H1 (cell line): ENCODE measurements at regions not wholly inside any gene's neighbourhood (a gene's known extent, or its start where the extent isn't known, plus 50 kb on each side); places are given as distances from the start of the nearest gene placed in this dataset.

Source experiments
- CTCF ChIA-PET: fragments of 300-600 bp; sonication (Branson Sonifier 250); formaldehyde crosslinking; loops from one replicate; lab custom pipeline; 2021; ENCODE audit not compliant: partially characterized antibody; lab: Charles Lee
- POLR2A ChIA-PET: fragments of 300-600 bp; sonication (Branson Sonifier 250); formaldehyde crosslinking; loops from one replicate; lab custom pipeline; 2021; ENCODE audit warnings: inconsistent platforms; ENCODE audit not compliant: partially characterized antibody; lab: Charles Lee
- DNase-seq, 2 experiments: peaks; one replicate each; pipeline versions ENCODE4 v3.0.0 to v3.0.0-alpha.2; 2010 to 2022; ENCODE audit warnings: low spot score in 2 of 2, low read depth in 1 of 2, mixed read lengths in 1 of 2
- FAIRE-seq: peaks from 2 replicates; lab custom pipeline; 2011; peaks lifted over from hg19 to GRCh38; lab: Jason Lieb, UNC
- H2AFZ ChIP-seq: 2 replicates; pipeline ENCODE4 v1.8.1; 2012; ENCODE audit warnings: low read length, inconsistent platforms
- H2AK5ac ChIP-seq: 2 replicates; pipeline ENCODE4 v1.6.1; 2013; ENCODE audit warnings: low read depth, low read length
- H2BK120ac ChIP-seq: replicated peaks from 2 replicates; pipeline ENCODE3; 2013; ENCODE audit warnings: low read depth, low read length, inconsistent platforms
- H2BK12ac ChIP-seq: 2 replicates; pipeline ENCODE4 v1.6.1; 2013; ENCODE audit warnings: low read depth, low read length
- H2BK15ac ChIP-seq: 2 replicates; pipeline ENCODE4 v1.6.1; 2013; ENCODE audit warnings: low read length
- H2BK20ac ChIP-seq: 2 replicates; pipeline ENCODE4 v1.6.1; 2013; ENCODE audit warnings: low read length
- H2BK5ac ChIP-seq: 2 replicates; pipeline ENCODE4 v1.6.1; 2013; ENCODE audit warnings: low read depth, low read length
- H3K14ac ChIP-seq: 2 replicates; pipeline ENCODE4 v1.6.1; 2013; ENCODE audit warnings: inconsistent platforms; ENCODE audit not compliant: insufficient read length
- H3K18ac ChIP-seq: 2 replicates; pipeline ENCODE4 v1.6.1; 2013; ENCODE audit warnings: low read length; ENCODE audit errors: extremely low read depth
- H3K23ac ChIP-seq: 2 replicates; pipeline ENCODE4 v1.6.1; 2013; ENCODE audit warnings: inconsistent platforms; ENCODE audit not compliant: insufficient read length
- H3K23me2 ChIP-seq: 2 replicates; pipeline ENCODE4 v1.6.1; 2013; ENCODE audit warnings: low read depth, low read length
- H3K27ac ChIP-seq: 2 replicates; pipeline ENCODE4 v1.6.1; 2011; ENCODE audit warnings: low read depth, low read length, inconsistent platforms
- H3K27me3 ChIP-seq, 4 experiments: replicated peaks in 1 of 4; 1 replicate in 1 of 4; 2 replicates in 3 of 4; pipeline versions ENCODE4 v1.6.1 to v1.8.1; 2011 to 2013; ENCODE audit warnings: low read length in 3 of 4, mild to moderate bottlenecking in 3 of 4, inconsistent platforms in 2 of 4, mixed read lengths in 2 of 4, moderate library complexity in 1 of 4; ENCODE audit not compliant: control insufficient read depth in 3 of 4, insufficient read depth in 3 of 4; ENCODE audit errors: extremely low read depth in 1 of 4
- H3K36me3 ChIP-seq, 4 experiments: 2 replicates each; pipeline versions ENCODE4 v1.6.1 to v1.8.1; 2011 to 2013; ENCODE audit warnings: mild to moderate bottlenecking in 4 of 4, low read length in 3 of 4, moderate library complexity in 2 of 4, control low read depth in 1 of 4, inconsistent platforms in 1 of 4; ENCODE audit not compliant: insufficient read depth in 4 of 4, control insufficient read depth in 2 of 4
- H3K4ac ChIP-seq: replicated peaks from 2 replicates; pipeline ENCODE3; 2013; ENCODE audit warnings: low read length, low read depth, mixed read lengths, inconsistent platforms; ENCODE audit not compliant: insufficient read length
- H3K4me1 ChIP-seq, 4 experiments: replicated peaks in 1 of 4; 1 replicate in 1 of 4; 2 replicates in 3 of 4; pipeline versions ENCODE4 v1.6.1 to v1.8.1; 2011 to 2013; ENCODE audit warnings: low read length in 3 of 4, inconsistent platforms in 2 of 4, mixed read lengths in 1 of 4; ENCODE audit not compliant: insufficient read depth in 4 of 4, control insufficient read depth in 3 of 4
- H3K4me2 ChIP-seq, 2 experiments: 2 replicates each; pipeline versions ENCODE4 v1.6.1 to v1.8.1; 2011 to 2013; ENCODE audit warnings: low read depth in 2 of 2, low read length in 2 of 2, control low read depth in 1 of 2, inconsistent platforms in 1 of 2, mild to moderate bottlenecking in 1 of 2; ENCODE audit not compliant: insufficient read depth in 1 of 2
- H3K4me3 ChIP-seq, 4 experiments: fragments of 200-600, 300-600 bp in 1 of 4; sonication (generic), shearing (Covaris generic), sonication (Bioruptor Twin) in 1 of 4; 2 replicates each; pipeline versions ENCODE4 v1.5.1 to v1.8.1; 2011 to 2016; ENCODE audit warnings: low read length in 4 of 4, low read depth in 3 of 4, control low read depth in 2 of 4, inconsistent platforms in 2 of 4, mild to moderate bottlenecking in 2 of 4, mixed read lengths in 1 of 4, moderate library complexity in 1 of 4; ENCODE audit not compliant: insufficient read depth in 2 of 4; ENCODE audit errors: extremely low read depth in 1 of 4
- H3K56ac ChIP-seq: replicated peaks from 2 replicates; pipeline ENCODE3; 2013; ENCODE audit warnings: low read depth, mild to moderate bottlenecking, mixed read lengths, low read length, inconsistent platforms; ENCODE audit not compliant: insufficient read length
- H3K79me1 ChIP-seq: 2 replicates; pipeline ENCODE4 v1.6.1; 2013; ENCODE audit warnings: low read depth, low read length, control low read depth
- H3K79me2 ChIP-seq, 2 experiments: 2 replicates each; pipeline versions ENCODE4 v1.6.1 to v1.8.1; 2012 to 2013; ENCODE audit warnings: low read length in 2 of 2, mild to moderate bottlenecking in 2 of 2, inconsistent platforms in 1 of 2; ENCODE audit not compliant: insufficient read depth in 2 of 2, control insufficient read depth in 1 of 2
- H3K9ac ChIP-seq, 4 experiments: replicated peaks in 1 of 4; 1 replicate in 1 of 4; 2 replicates in 3 of 4; pipeline versions ENCODE4 v1.6.1 to v1.8.1; 2011 to 2013; ENCODE audit warnings: low read depth in 3 of 4, low read length in 3 of 4, control low read depth in 2 of 4, mild to moderate bottlenecking in 2 of 4, moderate library complexity in 2 of 4, inconsistent platforms in 1 of 4; ENCODE audit errors: extremely low read depth in 1 of 4
- H3K9me3 ChIP-seq, 2 experiments: 2 replicates each; pipeline versions ENCODE4 v1.6.1 to v1.8.1; 2012 to 2013; ENCODE audit warnings: mild to moderate bottlenecking in 2 of 2, moderate library complexity in 2 of 2, control low read depth in 1 of 2, inconsistent platforms in 1 of 2, low read depth in 1 of 2, low read length in 1 of 2, mixed read lengths in 1 of 2; ENCODE audit not compliant: insufficient read depth in 2 of 2
- H4K20me1 ChIP-seq, 2 experiments: replicated peaks in 1 of 2; 2 replicates each; pipeline versions ENCODE3 to v1.8.1; 2011 to 2013; ENCODE audit warnings: inconsistent platforms in 2 of 2, low read length in 2 of 2, mild to moderate bottlenecking in 1 of 2; ENCODE audit not compliant: insufficient read depth in 2 of 2, control insufficient read depth in 1 of 2
- H4K5ac ChIP-seq: 2 replicates; pipeline ENCODE4 v1.6.1; 2013; ENCODE audit warnings: low read length, low read depth, mixed read lengths, inconsistent platforms; ENCODE audit not compliant: insufficient read length
- H4K8ac ChIP-seq: 2 replicates; pipeline ENCODE4 v1.8.0; 2013; ENCODE audit warnings: mild to moderate bottlenecking, moderate library complexity, low read length, inconsistent platforms; ENCODE audit not compliant: insufficient read depth; ENCODE audit errors: extremely low read depth
- H4K91ac ChIP-seq: replicated peaks from 2 replicates; pipeline ENCODE3; 2013; ENCODE audit warnings: low read length, mixed read lengths, inconsistent platforms; ENCODE audit not compliant: insufficient read length
- CEBPB ChIP-seq: IDR thresholded peaks from 2 replicates; pipeline ENCODE4 v1.6.1; 2012; ENCODE audit warnings: low read depth, low read length
- EGR1 ChIP-seq: IDR thresholded peaks from 2 replicates; pipeline ENCODE4 v1.6.1; 2011; ENCODE audit warnings: low read depth, low read length, borderline replicate concordance
- FOSL1 ChIP-seq: IDR thresholded peaks from 2 replicates; pipeline ENCODE4 v1.6.1; 2011; ENCODE audit warnings: mild to moderate bottlenecking, low read depth, low read length, moderate library complexity; ENCODE audit not compliant: insufficient read depth
- HDAC2 ChIP-seq, 2 experiments: fragments of 300-600 bp in 1 of 2; sonication (generic) in 1 of 2; IDR thresholded peaks; 2 replicates each; pipeline ENCODE4 v1.6.1; 2011 to 2012; ENCODE audit warnings: low read depth in 2 of 2, low read length in 2 of 2, mild to moderate bottlenecking in 2 of 2, moderate library complexity in 2 of 2, borderline replicate concordance in 1 of 2, inconsistent platforms in 1 of 2
- KDM5A ChIP-seq: fragments of 200-600 bp; IDR thresholded peaks from 2 replicates; pipeline ENCODE4 v1.7.1; 2012; ENCODE audit warnings: mild to moderate bottlenecking, low read length, inconsistent platforms, mixed read lengths
- POLR2AphosphoS5 ChIP-seq: IDR thresholded peaks from 2 replicates; pipeline ENCODE4 v1.6.1; 2011; ENCODE audit warnings: low read depth, low read length
- RBBP5 ChIP-seq: IDR thresholded peaks from 2 replicates; pipeline ENCODE4 v1.7.1; 2012; ENCODE audit warnings: low read depth, mild to moderate bottlenecking, inconsistent platforms, low read length, moderate library complexity, borderline replicate concordance
- whole genome bisulfite sequencing, 2 experiments: shearing (Covaris generic) in 1 of 2; methylation state at CpG; one replicate each; pipeline versions ENCODE4 v1.1.6 to v1.1.7; 2013 to 2015; ENCODE audit warnings: low lambda C conversion rate in 2 of 2, mixed read lengths in 2 of 2, inconsistent platforms in 1 of 2, low coverage in 1 of 2, missing lambda C conversion rate in 1 of 2; ENCODE audit not compliant: insufficient replicate concordance in 2 of 2, insufficient coverage in 1 of 2, insufficient read length in 1 of 2; ENCODE audit errors: extremely low coverage in 1 of 2, missing lambda C conversion rate in 1 of 2; 5-methylcytosine and 5-hydroxymethylcytosine counted together

- no peaks in the 10 kb centered on the region for H3K36me3 ChIP-seq
- FAIRE-seq (no peak), DNase-seq (no peak)
- H3K18ac ChIP-seq, result no peak overlapping the region
- H3K27me3 ChIP-seq, result no peaks in the 10 kb centered on the region
- ChIA-PET POLR2A (no interaction called here), CTCF (no interaction called here)
- H3K23me2 ChIP-seq, result no peaks in the 10 kb centered on the region
- H2AFZ ChIP-seq, result no peak overlapping the region
- H3K4me3 ChIP-seq, result no peak overlapping the region
- TF ChIP-seq FOSL1 (no peak), KDM5A (no peak), POLR2AphosphoS5 (no peak), EGR1 (no peak), HDAC2 (IDR thresholded peaks at IDR 0.05; ENCODE audit: borderline replicate concordance in 1 of 2, low read depth in 2 of 2, low read length in 2 of 2) (no peak), RBBP5 (no peak), CEBPB (no peak)
- no peak overlapping the region for H3K4ac ChIP-seq
- no peak overlapping the region for H2BK15ac ChIP-seq
- no peak overlapping the region for H3K9ac ChIP-seq
- H3K79me2 ChIP-seq, result no peaks in the 10 kb centered on the region
- no peak overlapping the region for H3K4me2 ChIP-seq
- H3K27ac ChIP-seq, result no peak overlapping the region
- no peak overlapping the region for H3K14ac ChIP-seq
- H4K20me1 ChIP-seq, result no peaks in the 10 kb centered on the region
- H2AK5ac ChIP-seq, result no peak overlapping the region
- no peak overlapping the region for H2BK5ac ChIP-seq
- no peak overlapping the region for H3K56ac ChIP-seq
- no peaks in the 10 kb centered on the region for H3K9me3 ChIP-seq
- no peak overlapping the region for H4K8ac ChIP-seq
- no peak overlapping the region for H2BK120ac ChIP-seq
- no peak overlapping the region for H2BK20ac ChIP-seq
- H4K5ac ChIP-seq, result no peak overlapping the region
- H2BK12ac ChIP-seq, result no peak overlapping the region
- H4K91ac ChIP-seq, result no peak overlapping the region
- 89% methylated on average over 2 of the region's 2 CpGs; no CpG with 5 or more reads in 1 of the 2 experiments for WGBS, 2 experiments
- no peaks in the 10 kb centered on the region for H3K79me1 ChIP-seq
- H3K23ac ChIP-seq, result no peak overlapping the region
- H3K4me1 ChIP-seq, result no peaks in the 10 kb centered on the region
Measured at GRCh38 chr7:82542665-82543064, 99.1 kb upstream of the CACNA2D1 start.
